ENCODE measurements at regions not wholly inside any gene's neighbourhood (a gene's known extent, or its start where the extent isn't known, plus 50 kb on each side); places are given as distances from the start of the nearest gene placed in this dataset.
"Not testable (repeated sequence)": the region's sequence is repeated elsewhere in the genome, so short reads cannot be mapped to it uniquely, and the experiment has no call there.

DNA sequence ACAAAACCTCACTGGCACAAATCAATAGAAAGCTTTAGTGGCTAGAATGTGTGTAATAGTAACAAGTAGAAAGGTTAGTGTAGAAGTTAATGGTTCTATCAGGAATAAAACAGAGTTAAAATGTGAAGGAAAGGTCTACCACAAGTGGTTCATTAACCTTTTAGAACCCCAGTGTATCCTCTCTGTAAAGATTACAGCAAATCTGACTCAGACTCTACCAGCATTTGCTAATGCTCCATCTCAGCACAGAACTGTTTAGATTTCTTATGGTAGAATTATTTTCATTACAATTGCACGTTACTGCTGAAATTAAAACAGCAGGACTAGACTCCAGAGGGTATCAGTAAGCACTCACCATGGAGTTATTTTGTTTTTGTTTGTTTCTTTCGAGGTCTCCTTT, 609.0 kb upstream of the LMO3 start:
- no peak for DNase-seq

- DNase-seq: no peak
Measured at GRCh38 chr12:17206553-17206952, 600.6 kb upstream of the LMO3 start.

DNA sequence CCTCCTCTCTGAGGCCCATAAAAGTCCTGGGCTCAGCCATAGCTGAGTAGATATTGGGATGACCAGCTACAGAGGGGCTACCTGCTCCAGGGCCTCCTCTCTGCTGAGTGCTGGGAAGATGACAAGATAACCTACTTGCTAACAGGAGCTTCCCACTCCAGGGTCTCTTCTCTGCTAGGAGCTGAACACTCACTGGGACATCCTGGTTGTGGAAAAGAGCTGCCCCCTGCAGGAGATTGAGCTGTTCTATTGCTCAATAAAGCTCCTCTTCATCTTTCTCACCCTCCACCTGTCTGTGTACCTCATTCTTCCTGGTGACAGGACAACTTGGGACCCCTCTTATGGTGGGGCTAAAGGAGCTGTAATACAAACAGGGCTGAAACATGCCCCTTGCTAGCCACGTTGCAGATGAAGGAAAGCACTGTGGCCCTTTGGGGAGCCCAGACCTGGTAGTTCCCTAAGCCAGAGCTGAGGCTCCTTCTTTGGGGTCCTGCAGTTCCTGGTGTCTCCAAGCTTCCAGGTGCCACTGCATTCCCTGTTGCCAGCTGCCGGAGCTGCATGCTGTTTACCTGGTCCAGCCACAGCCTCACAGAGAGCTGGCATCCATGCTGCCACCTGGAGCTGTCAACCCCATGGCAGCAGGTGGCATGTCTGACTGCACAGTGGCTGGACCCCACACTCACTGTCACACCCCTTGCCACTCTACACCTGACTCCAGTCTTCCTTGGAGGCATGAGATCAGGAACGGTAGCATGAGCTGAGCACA, 598.5 kb upstream of the LMO3 start:
- DNase-seq: no peak

DNA sequence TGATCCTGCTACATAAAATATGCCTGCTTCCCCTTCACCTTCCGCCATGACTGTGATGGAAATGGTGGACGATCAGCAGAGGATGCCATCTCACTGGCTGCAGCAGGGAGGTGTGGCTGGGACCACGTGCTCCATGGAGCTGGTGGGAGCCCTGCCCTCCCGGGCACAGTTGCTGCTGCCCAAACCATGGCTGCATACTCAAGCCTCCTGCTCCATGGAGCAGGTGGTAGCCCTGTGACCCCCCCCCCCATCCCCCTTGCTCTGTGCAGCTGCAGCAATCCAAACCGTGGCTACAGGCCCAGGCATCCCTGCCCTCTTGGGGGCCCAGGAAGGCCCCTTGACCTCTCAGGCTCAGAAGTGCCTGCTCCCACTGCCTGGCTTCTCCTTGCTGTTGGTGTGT, 597.5 kb upstream of the LMO3 start:
- no peak for DNase-seq

DNA sequence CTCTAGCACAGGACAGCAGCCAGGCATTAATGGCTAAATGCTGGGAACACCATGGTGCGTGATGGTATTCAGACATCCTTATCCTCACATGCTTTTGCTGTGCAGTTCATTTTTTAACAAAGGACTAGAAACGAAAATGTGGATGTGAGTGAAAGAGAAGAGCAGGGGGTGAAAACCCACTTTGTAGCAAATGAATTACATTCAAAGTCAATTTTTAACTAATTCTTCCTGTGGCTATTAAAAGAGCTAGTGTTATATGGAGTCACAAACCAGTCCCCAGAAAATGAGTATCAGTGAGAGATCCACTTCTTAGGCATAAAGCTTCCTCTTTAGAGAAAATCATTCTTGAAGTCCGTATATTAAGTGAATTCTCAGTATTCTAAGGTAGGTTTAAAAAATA, 592.0 kb upstream of the LMO3 start:
- no peak for DNase-seq

GRCh38 chr12:17192721-17193120, 586.8 kb upstream of the LMO3 start:
- DNase-seq: no peak

DNA sequence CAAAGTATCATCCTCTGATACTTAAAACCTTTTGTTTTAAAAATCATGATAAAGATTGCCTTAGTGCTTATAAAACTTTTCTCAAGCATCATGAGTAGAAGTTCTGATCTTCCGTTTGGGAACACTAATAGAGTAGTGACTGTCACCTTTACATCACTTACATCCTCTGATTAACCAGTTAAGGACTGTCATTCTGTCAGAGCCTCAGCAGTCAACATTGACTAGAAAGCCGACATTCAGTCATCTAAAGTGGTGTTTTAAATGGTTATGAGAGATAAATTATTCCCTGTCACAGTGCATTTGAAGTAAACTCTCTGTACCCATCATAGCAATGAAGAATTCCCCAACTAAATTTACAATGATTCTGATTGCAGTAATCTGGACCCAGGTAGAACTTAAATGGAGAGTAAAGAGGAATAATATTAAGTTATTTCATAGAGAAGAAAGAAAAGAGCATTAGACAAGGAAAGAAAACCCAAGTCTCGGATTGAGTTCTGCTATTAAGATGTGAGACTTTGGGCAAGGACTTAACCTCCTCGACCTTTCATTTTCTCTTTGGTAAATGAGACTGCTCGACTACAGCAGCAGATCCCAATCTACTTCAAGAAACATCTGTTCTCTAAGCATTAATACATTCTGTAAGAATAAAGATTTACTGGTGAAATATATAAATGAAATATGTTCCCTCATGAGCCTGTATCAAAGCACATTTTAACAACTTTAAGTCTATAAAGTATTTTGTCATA, 563.9 kb upstream of the LMO3 start:
- DNase-seq: no peak

- no peak for DNase-seq
Measured at GRCh38 chr12:17159506-17160300, 553.7 kb upstream of the LMO3 start.

GRCh38 chr12:17158201-17158600, 552.2 kb upstream of the LMO3 start:
- DNase-seq: no peak

DNA sequence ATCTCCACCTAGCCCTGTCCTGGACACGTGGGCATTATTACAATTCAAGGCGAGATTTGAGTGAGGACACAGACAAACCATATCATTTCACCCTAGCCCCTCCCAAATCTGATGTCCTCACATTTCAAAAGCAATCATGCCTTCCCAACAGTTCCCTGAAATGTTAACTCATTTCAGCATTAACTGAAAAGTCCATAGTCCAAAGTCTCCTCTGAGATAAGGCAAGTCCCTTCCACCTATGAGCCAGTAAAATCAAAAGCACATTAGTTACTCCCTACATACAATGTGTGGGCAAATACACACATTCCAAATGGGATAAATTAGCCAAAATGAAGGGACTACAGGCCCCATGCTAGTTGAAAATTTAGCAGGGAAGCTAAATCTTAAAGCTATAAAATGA, 546.0 kb upstream of the LMO3 start:
- DNase-seq: no peak

DNA sequence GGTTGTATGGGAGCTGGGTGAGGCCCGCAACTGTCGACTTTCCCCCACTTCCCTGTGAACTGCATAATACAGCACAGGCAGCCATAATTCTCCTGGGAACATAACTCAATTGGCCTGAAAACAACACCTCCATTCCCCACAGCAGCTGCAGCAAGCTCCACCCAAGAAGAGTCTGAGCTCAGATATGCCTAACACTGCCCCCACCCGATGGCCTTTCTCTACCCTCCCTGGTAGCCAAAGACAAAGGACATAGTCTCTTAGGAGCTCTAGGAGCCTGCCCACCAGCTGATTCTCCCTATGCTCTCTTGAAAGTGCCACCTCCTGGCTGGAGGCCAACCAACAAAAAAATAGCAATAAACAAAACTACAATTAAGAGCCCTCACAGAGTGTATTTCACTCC, 542.7 kb upstream of the LMO3 start:
- DNase-seq: peak; percentile 21

DNA sequence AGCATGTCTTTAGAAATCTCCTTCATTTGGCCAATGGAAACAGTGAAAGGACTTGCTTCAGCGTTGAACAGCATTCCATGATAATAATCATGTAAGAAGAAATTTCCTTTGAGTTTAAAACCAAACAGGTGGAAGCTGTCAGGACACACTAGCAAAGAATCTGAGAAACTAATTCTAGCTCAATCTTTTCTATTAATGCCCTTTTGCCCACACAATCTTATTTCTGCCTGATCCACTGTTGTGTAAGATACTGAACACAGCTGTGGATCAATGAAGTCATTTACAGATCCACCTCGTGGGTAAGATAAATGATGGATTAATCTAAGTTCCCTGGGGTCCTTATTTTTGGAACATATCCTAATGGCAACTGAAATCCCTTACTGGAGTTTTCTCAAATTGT, 536.9 kb upstream of the LMO3 start:
- DNase-seq: no peak

GRCh38 chr12:17139931-17140330, 534.0 kb upstream of the LMO3 start:
- DNase-seq: no peak

GRCh38 chr12:17137396-17137795, 531.4 kb upstream of the LMO3 start:
- DNase-seq: no peak

- DNase-seq: no peak
Measured at GRCh38 chr12:17134315-17134714, 528.4 kb upstream of the LMO3 start.

GRCh38 chr12:17132336-17132735, 526.4 kb upstream of the LMO3 start:
- no peak for DNase-seq

DNA sequence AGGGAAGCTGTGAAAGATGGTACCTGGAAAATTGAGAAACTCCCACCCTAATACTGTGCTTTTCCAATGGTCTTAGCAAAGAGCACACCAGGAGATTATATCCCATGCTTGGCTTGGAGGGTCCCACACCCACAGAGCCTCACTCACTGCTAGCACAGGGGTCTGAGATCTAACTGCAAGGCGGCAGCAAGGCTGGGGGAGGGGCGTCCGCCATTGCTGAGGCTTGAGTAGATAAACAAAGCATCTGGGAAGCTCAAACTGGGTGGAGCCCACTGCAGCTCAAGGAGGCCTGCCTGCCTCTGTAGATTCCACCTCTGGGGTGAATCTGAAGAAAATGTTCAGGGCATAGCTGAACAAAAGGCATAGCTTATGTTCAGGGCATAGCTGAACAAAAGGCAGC, 510.6 kb upstream of the LMO3 start:
- DNase-seq: not testable (repeated sequence)

GRCh38 chr12:17110316-17110715, 504.4 kb upstream of the LMO3 start:
- no peak for DNase-seq

- DNase-seq: peak; percentile 82
Measured at GRCh38 chr12:17108877-17109541, 503.0 kb upstream of the LMO3 start.

DNA sequence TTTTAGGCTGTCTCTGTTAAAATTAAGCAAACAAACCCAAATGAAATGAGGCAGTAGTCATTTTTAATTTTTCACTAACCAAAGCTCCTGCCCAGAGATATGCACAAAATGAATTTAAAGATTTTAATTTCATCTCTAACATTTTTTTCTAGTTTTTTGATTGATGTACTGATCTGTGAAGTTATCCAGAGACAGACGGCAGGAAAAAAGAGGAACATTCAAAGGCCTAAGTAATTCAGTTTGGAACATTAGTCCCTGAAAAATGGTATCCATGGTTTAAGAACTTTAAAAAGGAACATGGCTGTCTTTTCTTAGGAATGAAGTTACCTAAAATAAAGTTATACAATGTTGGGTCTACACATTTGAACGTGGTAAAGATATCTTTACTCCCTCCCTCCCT, 498.8 kb upstream of the LMO3 start:
- DNase-seq: no peak

GRCh38 chr12:17097674-17098073, 491.7 kb upstream of the LMO3 start:
- DNase-seq: no peak

DNA sequence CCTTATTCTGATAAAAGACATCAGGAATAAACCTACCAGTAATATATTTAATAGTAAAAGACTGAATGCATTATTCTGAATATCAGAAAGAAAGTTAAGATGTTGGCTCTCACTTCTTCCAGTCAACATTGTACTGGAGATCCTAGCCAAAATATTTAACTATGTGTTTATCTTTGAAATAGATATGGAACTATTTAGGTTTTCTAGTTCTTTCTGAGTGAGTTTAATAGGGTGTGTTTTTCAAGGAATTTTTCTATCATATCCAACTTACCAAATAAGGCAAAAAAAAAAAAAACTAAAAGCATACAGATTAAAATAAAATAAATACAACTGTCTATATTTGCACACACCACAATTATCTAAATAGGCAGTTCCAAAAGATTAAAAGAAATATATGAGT, 478.9 kb upstream of the LMO3 start:
- DNase-seq: no peak

DNA sequence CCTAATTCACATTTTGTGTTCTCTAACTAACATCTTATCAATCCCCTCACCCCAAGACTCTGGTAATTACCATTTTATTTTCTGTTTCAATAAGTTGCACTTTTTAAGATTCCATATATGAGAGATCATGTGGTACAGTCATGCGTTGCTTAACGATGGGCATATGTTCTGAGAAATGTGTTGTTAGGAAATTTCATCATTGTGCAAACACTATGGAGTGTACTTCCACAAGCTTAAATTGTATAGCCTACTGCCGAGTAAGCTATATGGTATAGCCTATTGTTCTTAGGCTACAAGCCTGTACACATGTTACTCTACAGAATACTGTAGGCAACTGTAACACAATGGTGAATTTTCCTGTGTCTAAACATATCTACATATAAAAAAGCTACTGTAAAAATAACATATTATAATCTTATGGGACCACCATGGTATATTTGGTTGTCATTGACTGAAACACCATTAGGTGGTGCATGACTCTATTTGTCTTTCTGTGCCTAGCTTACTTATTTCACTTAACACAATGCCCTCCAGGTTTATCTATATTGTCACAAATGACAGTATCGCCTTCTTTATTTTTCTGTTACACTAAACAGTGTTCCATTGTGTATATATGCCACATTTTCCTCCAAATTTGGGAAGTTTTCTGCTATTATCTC, 473.4 kb upstream of the LMO3 start:
- peak; percentile 13 for DNase-seq
